ENCODE measurements at regions not wholly inside any gene's neighbourhood (a gene's known extent, or its start where the extent isn't known, plus 50 kb on each side); places are given as distances from the start of the nearest gene placed in this dataset.

DNA sequence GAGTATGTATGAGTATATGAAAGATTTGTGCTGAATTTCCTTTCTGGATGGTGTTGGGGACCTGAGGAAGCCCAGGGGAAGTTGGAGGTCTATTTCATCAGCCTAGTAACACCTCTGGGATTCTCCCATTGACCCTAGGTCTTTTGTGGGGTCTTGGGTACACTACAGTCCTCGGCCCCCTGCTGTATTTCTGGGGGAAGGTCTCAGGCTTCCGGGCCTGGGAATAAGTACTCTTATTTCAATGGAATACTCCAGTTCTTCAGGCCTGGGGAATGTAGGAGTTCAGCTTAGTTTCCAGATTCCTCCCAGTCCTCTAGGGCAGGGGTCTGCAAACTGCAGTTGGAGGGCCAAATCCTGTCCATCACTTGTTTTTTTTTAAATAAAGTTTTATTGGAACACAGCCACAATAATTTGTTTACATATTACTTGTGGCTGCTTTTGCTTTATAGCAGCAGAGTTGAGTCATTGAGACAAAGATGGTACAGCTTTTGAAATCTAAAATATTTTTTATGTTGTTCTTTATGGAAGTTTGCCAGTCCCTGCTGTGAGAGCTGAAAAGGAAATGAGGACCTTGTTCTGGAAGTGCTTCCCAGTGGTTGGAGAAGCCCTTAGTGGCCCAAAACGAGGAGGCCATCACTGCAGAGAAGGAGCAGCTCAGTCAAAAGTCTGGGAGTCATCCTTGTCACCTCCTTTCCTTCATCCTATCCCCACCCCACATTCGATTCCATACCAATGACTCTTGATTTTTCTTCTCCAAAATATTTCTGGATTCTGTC lies 142.5 kb upstream of the HS3ST2 start:
- TF ChIP-seq, protein P1, sequence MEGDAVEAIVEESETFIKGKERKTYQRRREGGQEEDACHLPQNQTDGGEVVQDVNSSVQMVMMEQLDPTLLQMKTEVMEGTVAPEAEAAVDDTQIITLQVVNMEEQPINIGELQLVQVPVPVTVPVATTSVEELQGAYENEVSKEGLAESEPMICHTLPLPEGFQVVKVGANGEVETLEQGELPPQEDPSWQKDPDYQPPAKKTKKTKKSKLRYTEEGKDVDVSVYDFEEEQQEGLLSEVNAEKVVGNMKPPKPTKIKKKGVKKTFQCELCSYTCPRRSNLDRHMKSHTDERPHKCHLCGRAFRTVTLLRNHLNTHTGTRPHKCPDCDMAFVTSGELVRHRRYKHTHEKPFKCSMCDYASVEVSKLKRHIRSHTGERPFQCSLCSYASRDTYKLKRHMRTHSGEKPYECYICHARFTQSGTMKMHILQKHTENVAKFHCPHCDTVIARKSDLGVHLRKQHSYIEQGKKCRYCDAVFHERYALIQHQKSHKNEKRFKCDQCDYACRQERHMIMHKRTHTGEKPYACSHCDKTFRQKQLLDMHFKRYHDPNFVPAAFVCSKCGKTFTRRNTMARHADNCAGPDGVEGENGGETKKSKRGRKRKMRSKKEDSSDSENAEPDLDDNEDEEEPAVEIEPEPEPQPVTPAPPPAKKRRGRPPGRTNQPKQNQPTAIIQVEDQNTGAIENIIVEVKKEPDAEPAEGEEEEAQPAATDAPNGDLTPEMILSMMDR (conservative IDR thresholded peaks at IDR 0.05; ENCODE audit: low read depth in 2 of 2) = peak in 1 of 2 experiments; percentile 29; a peak in 1 of 4 replicates
- no peak for TF ChIP-seq ZNF331 (CRISPR knock-in tag; IDR thresholded peaks at IDR 0.05; ENCODE audit: low read depth)
- TF ChIP-seq, protein P2, sequence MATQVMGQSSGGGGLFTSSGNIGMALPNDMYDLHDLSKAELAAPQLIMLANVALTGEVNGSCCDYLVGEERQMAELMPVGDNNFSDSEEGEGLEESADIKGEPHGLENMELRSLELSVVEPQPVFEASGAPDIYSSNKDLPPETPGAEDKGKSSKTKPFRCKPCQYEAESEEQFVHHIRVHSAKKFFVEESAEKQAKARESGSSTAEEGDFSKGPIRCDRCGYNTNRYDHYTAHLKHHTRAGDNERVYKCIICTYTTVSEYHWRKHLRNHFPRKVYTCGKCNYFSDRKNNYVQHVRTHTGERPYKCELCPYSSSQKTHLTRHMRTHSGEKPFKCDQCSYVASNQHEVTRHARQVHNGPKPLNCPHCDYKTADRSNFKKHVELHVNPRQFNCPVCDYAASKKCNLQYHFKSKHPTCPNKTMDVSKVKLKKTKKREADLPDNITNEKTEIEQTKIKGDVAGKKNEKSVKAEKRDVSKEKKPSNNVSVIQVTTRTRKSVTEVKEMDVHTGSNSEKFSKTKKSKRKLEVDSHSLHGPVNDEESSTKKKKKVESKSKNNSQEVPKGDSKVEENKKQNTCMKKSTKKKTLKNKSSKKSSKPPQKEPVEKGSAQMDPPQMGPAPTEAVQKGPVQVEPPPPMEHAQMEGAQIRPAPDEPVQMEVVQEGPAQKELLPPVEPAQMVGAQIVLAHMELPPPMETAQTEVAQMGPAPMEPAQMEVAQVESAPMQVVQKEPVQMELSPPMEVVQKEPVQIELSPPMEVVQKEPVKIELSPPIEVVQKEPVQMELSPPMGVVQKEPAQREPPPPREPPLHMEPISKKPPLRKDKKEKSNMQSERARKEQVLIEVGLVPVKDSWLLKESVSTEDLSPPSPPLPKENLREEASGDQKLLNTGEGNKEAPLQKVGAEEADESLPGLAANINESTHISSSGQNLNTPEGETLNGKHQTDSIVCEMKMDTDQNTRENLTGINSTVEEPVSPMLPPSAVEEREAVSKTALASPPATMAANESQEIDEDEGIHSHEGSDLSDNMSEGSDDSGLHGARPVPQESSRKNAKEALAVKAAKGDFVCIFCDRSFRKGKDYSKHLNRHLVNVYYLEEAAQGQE (IDR thresholded peaks at IDR 0.05; ENCODE audit: unreplicated experiment) = no peak
- TF ChIP-seq EZH2 (IDR thresholded peaks at IDR 0.05; ENCODE audit: low read depth, unreplicated experiment) = no peak
- TF ChIP-seq, protein P3, sequence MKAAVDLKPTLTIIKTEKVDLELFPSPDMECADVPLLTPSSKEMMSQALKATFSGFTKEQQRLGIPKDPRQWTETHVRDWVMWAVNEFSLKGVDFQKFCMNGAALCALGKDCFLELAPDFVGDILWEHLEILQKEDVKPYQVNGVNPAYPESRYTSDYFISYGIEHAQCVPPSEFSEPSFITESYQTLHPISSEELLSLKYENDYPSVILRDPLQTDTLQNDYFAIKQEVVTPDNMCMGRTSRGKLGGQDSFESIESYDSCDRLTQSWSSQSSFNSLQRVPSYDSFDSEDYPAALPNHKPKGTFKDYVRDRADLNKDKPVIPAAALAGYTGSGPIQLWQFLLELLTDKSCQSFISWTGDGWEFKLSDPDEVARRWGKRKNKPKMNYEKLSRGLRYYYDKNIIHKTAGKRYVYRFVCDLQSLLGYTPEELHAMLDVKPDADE (IDR thresholded peaks at IDR 0.05) = no peak
